ENCODE measurements at regions not wholly inside any gene's neighbourhood (a gene's known extent, or its start where the extent isn't known, plus 50 kb on each side); places are given as distances from the start of the nearest gene placed in this dataset.

DNA sequence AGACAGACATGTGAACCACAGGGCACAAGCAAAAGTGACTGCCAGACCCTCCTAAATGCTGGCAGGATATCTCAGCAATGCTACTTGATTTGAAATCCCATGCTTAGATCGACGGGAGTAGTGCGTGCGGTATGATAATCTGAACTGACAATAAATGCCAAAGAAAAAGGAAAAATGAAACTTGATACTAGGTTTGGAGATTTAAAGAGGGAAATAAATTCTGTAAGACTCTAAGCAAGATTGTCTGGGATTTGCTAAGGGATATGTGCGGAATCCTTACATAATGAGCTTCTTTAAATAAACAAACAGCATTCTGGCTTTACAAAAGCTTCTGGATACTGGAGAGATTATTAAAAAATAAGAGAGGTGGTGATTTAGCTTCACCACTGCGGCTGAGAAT lies 203.6 kb downstream of the CAAP1 start:
- ChIA-PET CTCF (no interaction called here), POLR2A (no interaction called here)
- TF ChIP-seq TAF1 (IDR thresholded peaks at IDR 0.05; ENCODE audit: borderline replicate concordance, low read depth, low read length) = no peak
- TF ChIP-seq YY1 (IDR thresholded peaks at IDR 0.05; ENCODE audit: low read depth) = no peak
- TF ChIP-seq, protein P1, sequence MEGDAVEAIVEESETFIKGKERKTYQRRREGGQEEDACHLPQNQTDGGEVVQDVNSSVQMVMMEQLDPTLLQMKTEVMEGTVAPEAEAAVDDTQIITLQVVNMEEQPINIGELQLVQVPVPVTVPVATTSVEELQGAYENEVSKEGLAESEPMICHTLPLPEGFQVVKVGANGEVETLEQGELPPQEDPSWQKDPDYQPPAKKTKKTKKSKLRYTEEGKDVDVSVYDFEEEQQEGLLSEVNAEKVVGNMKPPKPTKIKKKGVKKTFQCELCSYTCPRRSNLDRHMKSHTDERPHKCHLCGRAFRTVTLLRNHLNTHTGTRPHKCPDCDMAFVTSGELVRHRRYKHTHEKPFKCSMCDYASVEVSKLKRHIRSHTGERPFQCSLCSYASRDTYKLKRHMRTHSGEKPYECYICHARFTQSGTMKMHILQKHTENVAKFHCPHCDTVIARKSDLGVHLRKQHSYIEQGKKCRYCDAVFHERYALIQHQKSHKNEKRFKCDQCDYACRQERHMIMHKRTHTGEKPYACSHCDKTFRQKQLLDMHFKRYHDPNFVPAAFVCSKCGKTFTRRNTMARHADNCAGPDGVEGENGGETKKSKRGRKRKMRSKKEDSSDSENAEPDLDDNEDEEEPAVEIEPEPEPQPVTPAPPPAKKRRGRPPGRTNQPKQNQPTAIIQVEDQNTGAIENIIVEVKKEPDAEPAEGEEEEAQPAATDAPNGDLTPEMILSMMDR (IDR thresholded peaks at IDR 0.05) = no peak
- no peak for TF ChIP-seq RAD21 (IDR thresholded peaks at IDR 0.05; ENCODE audit: low read length)
- no peak for TF ChIP-seq EZH2phosphoT487 (IDR thresholded peaks at IDR 0.05; ENCODE audit: borderline replicate concordance, low read depth)
- TF ChIP-seq RCOR1 (IDR thresholded peaks at IDR 0.05; ENCODE audit: low read length) = no peak
- no peak for TF ChIP-seq CHD2 (IDR thresholded peaks at IDR 0.05; ENCODE audit: low read length, partially characterized antibody)
- TF ChIP-seq RXRA (IDR thresholded peaks at IDR 0.05; ENCODE audit: borderline replicate concordance, low read depth) = no peak
- no peak overlapping the region for H3K4me3 ChIP-seq (ENCODE audit: low read depth in 2 of 2, low read length in 1 of 2)
- H3K9me2 ChIP-seq = no peaks in the 10 kb centered on the region
- 82% methylated on average over 6 of the region's 6 CpGs for WGBS (ENCODE audit: low lambda C conversion rate)
- no peak overlapping the region for H3K9ac ChIP-seq
- no peaks in the 10 kb centered on the region for H3F3A ChIP-seq (replicated peaks; ENCODE audit: insufficient read depth)
- H4K20me1 ChIP-seq (ENCODE audit: insufficient read depth) = no peaks in the 10 kb centered on the region
- DNase-seq = no peak
- no peak overlapping the region for H2AFZ ChIP-seq (ENCODE audit: low read depth)
- H3K79me2 ChIP-seq (ENCODE audit: insufficient read depth) = no peaks in the 10 kb centered on the region
- no peaks in the 10 kb centered on the region for H3K9me3 ChIP-seq
- H3K36me3 ChIP-seq (replicated peaks in 1 of 2; ENCODE audit: control insufficient read depth in 1 of 2, insufficient read depth in 2 of 2, low read length in 1 of 2) = no peaks in the 10 kb centered on the region
- H3K4me2 ChIP-seq = no peak overlapping the region
- H3K27ac ChIP-seq (ENCODE audit: low read depth in 2 of 2, low read length in 1 of 2) = no peak overlapping the region
- peaks cover 0 to 5% of the 10 kb centered on the region in 2 experiments; a peak in 2 of 4 replicates for H3K4me1 ChIP-seq (ENCODE audit: control insufficient read depth in 1 of 2, insufficient read depth in 2 of 2, low read depth in 1 of 2, low read length in 1 of 2)
- H3K27me3 ChIP-seq (ENCODE audit: insufficient read depth) = no peaks in the 10 kb centered on the region

DNA sequence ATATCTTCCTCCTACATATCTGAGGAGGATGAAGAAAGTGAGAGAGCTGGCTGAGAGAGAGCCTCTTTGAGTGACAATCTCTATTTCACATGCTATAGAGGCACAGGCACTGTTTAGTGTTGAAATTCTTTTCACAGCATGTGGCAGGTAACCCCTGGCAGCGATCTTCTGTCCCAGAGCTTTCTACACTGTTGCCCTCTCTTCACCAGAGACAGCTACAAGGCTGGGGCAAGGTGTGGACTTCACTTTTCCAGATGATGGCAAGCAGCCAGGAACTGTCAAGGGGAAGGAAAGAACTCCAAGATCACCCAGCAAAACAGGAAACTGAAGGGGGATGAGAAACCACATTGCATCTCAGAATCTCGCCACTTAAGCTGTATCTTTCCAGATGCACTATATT lies 205.2 kb downstream of the CAAP1 start:
- H3F3A ChIP-seq (replicated peaks; ENCODE audit: insufficient read depth) = no peaks in the 10 kb centered on the region
- no peak for DNase-seq
- no peaks in the 10 kb centered on the region for H3K9me2 ChIP-seq
- H3K9ac ChIP-seq = no peak overlapping the region
- no peak overlapping the region for H2AFZ ChIP-seq (ENCODE audit: low read depth)
- CTCF ChIA-PET = interaction anchor here (1.5 kb wide), 1 partner anchor 9 kb away, joined by 3 read pairs; no protein-coding TSS in a partner anchor
- no peak overlapping the region for H3K27ac ChIP-seq (ENCODE audit: low read depth in 2 of 2, low read length in 1 of 2)
- no peaks in the 10 kb centered on the region for H3K27me3 ChIP-seq (ENCODE audit: insufficient read depth)
- 46% methylated on average over 2 of the region's 2 CpGs for WGBS (ENCODE audit: low lambda C conversion rate)
- H4K20me1 ChIP-seq (ENCODE audit: insufficient read depth) = no peaks in the 10 kb centered on the region
- no peaks in the 10 kb centered on the region for H3K79me2 ChIP-seq (ENCODE audit: insufficient read depth)
- H3K4me2 ChIP-seq = no peak overlapping the region
- no peaks in the 10 kb centered on the region for H3K9me3 ChIP-seq
- POLR2A ChIA-PET = no interaction called here
- no peaks in the 10 kb centered on the region for H3K36me3 ChIP-seq (replicated peaks in 1 of 2; ENCODE audit: control insufficient read depth in 1 of 2, insufficient read depth in 2 of 2, low read length in 1 of 2)
- TF ChIP-seq, protein P2, sequence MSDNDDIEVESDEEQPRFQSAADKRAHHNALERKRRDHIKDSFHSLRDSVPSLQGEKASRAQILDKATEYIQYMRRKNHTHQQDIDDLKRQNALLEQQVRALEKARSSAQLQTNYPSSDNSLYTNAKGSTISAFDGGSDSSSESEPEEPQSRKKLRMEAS (IDR thresholded peaks at IDR 0.05; ENCODE audit: low read depth) = no peak
- TF ChIP-seq, protein P3, sequence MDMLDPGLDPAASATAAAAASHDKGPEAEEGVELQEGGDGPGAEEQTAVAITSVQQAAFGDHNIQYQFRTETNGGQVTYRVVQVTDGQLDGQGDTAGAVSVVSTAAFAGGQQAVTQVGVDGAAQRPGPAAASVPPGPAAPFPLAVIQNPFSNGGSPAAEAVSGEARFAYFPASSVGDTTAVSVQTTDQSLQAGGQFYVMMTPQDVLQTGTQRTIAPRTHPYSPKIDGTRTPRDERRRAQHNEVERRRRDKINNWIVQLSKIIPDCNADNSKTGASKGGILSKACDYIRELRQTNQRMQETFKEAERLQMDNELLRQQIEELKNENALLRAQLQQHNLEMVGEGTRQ (IDR thresholded peaks at IDR 0.05; ENCODE audit: borderline replicate concordance, low read depth, low read length) = no peak
- no peak for TF ChIP-seq ELF1 (IDR thresholded peaks at IDR 0.05)
- TF ChIP-seq, protein P4, sequence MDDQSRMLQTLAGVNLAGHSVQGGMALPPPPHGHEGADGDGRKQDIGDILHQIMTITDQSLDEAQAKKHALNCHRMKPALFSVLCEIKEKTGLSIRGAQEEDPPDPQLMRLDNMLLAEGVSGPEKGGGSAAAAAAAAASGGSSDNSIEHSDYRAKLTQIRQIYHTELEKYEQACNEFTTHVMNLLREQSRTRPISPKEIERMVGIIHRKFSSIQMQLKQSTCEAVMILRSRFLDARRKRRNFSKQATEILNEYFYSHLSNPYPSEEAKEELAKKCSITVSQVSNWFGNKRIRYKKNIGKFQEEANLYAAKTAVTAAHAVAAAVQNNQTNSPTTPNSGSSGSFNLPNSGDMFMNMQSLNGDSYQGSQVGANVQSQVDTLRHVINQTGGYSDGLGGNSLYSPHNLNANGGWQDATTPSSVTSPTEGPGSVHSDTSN (IDR thresholded peaks at IDR 0.05) = no peak
- H3K4me1 ChIP-seq (ENCODE audit: control insufficient read depth in 1 of 2, insufficient read depth in 2 of 2, low read depth in 1 of 2, low read length in 1 of 2) = peaks cover 0 to 11% of the 10 kb centered on the region in 2 experiments; a peak in 2 of 4 replicates
- H3K4me3 ChIP-seq (ENCODE audit: low read depth in 2 of 2, low read length in 1 of 2) = no peak overlapping the region

All from SK-N-SH (cell line).